Lung (tissue), 11 donors: ENCODE measurements at regions not wholly inside any gene's neighbourhood (a gene's known extent, or its start where the extent isn't known, plus 50 kb on each side); places are given as distances from the start of the nearest gene placed in this dataset.

Experiments
- ATAC-seq: fragments of 200-7000 bp; cut with Tn5 transposase; one replicate; pipeline ENCODE4 v1.9.1; 2020; ENCODE audit warnings: moderate number of reproducible peaks; ENCODE audit not compliant: insufficient read depth, low FRiP score
- DNase-seq, 3 donors: peaks; one replicate each; pipeline ENCODE4 v3.0.0-alpha.2; 2013 to 2017
- H3K27ac ChIP-seq, 2 donors: one replicate each; pipeline ENCODE4 v1.5.1; 2013; ENCODE audit warnings: mild to moderate bottlenecking in 2 of 2, moderate library complexity in 2 of 2, control low read depth in 1 of 2, inconsistent platforms in 1 of 2, low read depth in 1 of 2, low read length in 1 of 2
- H3K27me3 ChIP-seq, 3 donors: one replicate each; pipeline ENCODE4 v1.5.1; 2013; ENCODE audit warnings: low read length in 2 of 3; ENCODE audit not compliant: control insufficient read depth in 3 of 3, insufficient read depth in 3 of 3
- H3K36me3 ChIP-seq, 4 donors: one replicate each; pipeline ENCODE4 v1.5.1; 2013; ENCODE audit warnings: low read length in 4 of 4, mild to moderate bottlenecking in 1 of 4, moderate library complexity in 1 of 4; ENCODE audit not compliant: control insufficient read depth in 4 of 4, insufficient read depth in 4 of 4
- H3K4me1 ChIP-seq, 5 donors: one replicate each; pipeline ENCODE4 v1.5.1; 2013; ENCODE audit warnings: low read length in 5 of 5, mild to moderate bottlenecking in 2 of 5, moderate library complexity in 1 of 5; ENCODE audit not compliant: control insufficient read depth in 5 of 5, insufficient read depth in 5 of 5
- H3K4me3 ChIP-seq: one replicate; pipeline ENCODE4 v1.5.1; 2013; ENCODE audit warnings: mild to moderate bottlenecking, control low read depth, moderate library complexity
- H3K9ac ChIP-seq, 2 donors: one replicate each; pipeline ENCODE4 v1.5.1; 2013; ENCODE audit warnings: low read length in 2 of 2, control low read depth in 1 of 2; ENCODE audit not compliant: insufficient read depth in 1 of 2
- H3K9me3 ChIP-seq, 4 donors: one replicate each; pipeline ENCODE4 v1.5.1; 2013; ENCODE audit warnings: low read length in 3 of 4, mild to moderate bottlenecking in 1 of 4, moderate library complexity in 1 of 4; ENCODE audit not compliant: control insufficient read depth in 4 of 4, insufficient read depth in 3 of 4
- CTCF ChIP-seq: IDR thresholded peaks from 2 replicates; pipeline ENCODE4 v1.5.1; 2012; ENCODE audit warnings: mild to moderate bottlenecking; ENCODE audit errors: control extremely low read depth, extremely low read depth
- WGBS, 2 donors: extraction: QIAGEN DNeasy Blood & Tissue Kit; methylation state at CpG; one replicate each; pipeline ENCODE4 v1.1.7; 2013; 5-methylcytosine and 5-hydroxymethylcytosine counted together
- donor health status: control.
- donor health status: control.
- donor health status: Bipolar disorder and iron deficiency.
- donor health status: healthy.
- donor health status: DM: yes; HTN: yes; CAD: no.

- DNase-seq (no peak), ATAC-seq (no peak)
- no peaks in the 10 kb centered on the region for H3K36me3 ChIP-seq
- TF ChIP-seq CTCF, result no peak
- no peaks in the 10 kb centered on the region for H3K4me1 ChIP-seq
- 79 to 86% methylated on average over 4 of the region's 4 CpGs for WGBS, 2 donors
- no peaks in the 10 kb centered on the region for H3K27me3 ChIP-seq
- H3K27ac ChIP-seq, result no peak overlapping the region
- peaks cover 0 to 16% (median 4%) of the 10 kb centered on the region in 4 donors for H3K9me3 ChIP-seq
- no peak overlapping the region for H3K9ac ChIP-seq
- H3K4me3 ChIP-seq, result no peak overlapping the region
Observed at GRCh38 chr14:49240383-49240782, 345.8 kb downstream of the RPS29 start.

GRCh38 chr14:49228552-49228951 lies 357.6 kb downstream of the RPS29 start:
- H3K9me3 ChIP-seq, result no peaks in the 10 kb centered on the region
- no peaks in the 10 kb centered on the region for H3K4me1 ChIP-seq
- DNase-seq, result no peak
- no peaks in the 10 kb centered on the region for H3K36me3 ChIP-seq
- WGBS, 2 donors, result 85 to 89% methylated on average over 4 of the region's 4 CpGs
- no peak overlapping the region for H3K27ac ChIP-seq
- no peaks in the 10 kb centered on the region for H3K27me3 ChIP-seq
- TF ChIP-seq CTCF, result no peak
- no peak overlapping the region for H3K9ac ChIP-seq
- H3K4me3 ChIP-seq, result no peak overlapping the region
- no peak for ATAC-seq

- peaks cover 0 to 20% (median 0%) of the 10 kb centered on the region in 5 donors for H3K4me1 ChIP-seq
- no peak for TF ChIP-seq CTCF
- no peak overlapping the region for H3K4me3 ChIP-seq
- WGBS, 2 donors, result 66 to 80% methylated on average over 3 of the region's 3 CpGs
- H3K36me3 ChIP-seq, result no peaks in the 10 kb centered on the region
- H3K27ac ChIP-seq, result no peak overlapping the region
- H3K9me3 ChIP-seq, result no peaks in the 10 kb centered on the region
- H3K27me3 ChIP-seq, result no peaks in the 10 kb centered on the region
- no peak for DNase-seq
- ATAC-seq, result no peak
- H3K9ac ChIP-seq, result no peak overlapping the region
Observed at GRCh38 chr14:49221316-49221715, 364.9 kb downstream of the RPS29 start.

- Histone ChIP-seq H3K9ac (no peak overlapping the region), H3K4me1 (peaks cover 0 to 20% (median 0%) of the 10 kb centered on the region in 5 donors), H3K9me3 (no peaks in the 10 kb centered on the region), H3K27me3 (no peaks in the 10 kb centered on the region), H3K4me3 (no peak overlapping the region), H3K27ac (no peak overlapping the region), H3K36me3 (no peaks in the 10 kb centered on the region)
- WGBS, 2 donors, result 73 to 77% methylated on average over 3 of the region's 3 CpGs
- ATAC-seq, result no peak
- DNase-seq, result no peak
- no peak for TF ChIP-seq CTCF
Observed at GRCh38 chr14:49220492-49220891, 365.7 kb downstream of the RPS29 start.
